ENCODE measurements at regions not wholly inside any gene's neighbourhood (a gene's known extent, or its start where the extent isn't known, plus 50 kb on each side); places are given as distances from the start of the nearest gene placed in this dataset.

- TF ChIP-seq, protein P1, sequence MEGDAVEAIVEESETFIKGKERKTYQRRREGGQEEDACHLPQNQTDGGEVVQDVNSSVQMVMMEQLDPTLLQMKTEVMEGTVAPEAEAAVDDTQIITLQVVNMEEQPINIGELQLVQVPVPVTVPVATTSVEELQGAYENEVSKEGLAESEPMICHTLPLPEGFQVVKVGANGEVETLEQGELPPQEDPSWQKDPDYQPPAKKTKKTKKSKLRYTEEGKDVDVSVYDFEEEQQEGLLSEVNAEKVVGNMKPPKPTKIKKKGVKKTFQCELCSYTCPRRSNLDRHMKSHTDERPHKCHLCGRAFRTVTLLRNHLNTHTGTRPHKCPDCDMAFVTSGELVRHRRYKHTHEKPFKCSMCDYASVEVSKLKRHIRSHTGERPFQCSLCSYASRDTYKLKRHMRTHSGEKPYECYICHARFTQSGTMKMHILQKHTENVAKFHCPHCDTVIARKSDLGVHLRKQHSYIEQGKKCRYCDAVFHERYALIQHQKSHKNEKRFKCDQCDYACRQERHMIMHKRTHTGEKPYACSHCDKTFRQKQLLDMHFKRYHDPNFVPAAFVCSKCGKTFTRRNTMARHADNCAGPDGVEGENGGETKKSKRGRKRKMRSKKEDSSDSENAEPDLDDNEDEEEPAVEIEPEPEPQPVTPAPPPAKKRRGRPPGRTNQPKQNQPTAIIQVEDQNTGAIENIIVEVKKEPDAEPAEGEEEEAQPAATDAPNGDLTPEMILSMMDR (IDR thresholded peaks at IDR 0.05; ENCODE audit: low read length) = no peak
- no peak for TF ChIP-seq EZH2 (IDR thresholded peaks at IDR 0.05; ENCODE audit: borderline replicate concordance, low read length)
- H3K27ac ChIP-seq (ENCODE audit: low read depth, low read length, poor library complexity, severe bottlenecking) = no peak overlapping the region
- H3K27me3 ChIP-seq (ENCODE audit: insufficient read depth, low read length) = no peaks in the 10 kb centered on the region
- no peak overlapping the region for H2AFZ ChIP-seq (ENCODE audit: low read length)
- H3K4me1 ChIP-seq (ENCODE audit: insufficient read depth, low read length, severe bottlenecking) = no peaks in the 10 kb centered on the region
- no peaks in the 10 kb centered on the region for H3K9me2 ChIP-seq (ENCODE audit: low read depth, low read length)
- no peaks in the 10 kb centered on the region for H4K20me1 ChIP-seq (ENCODE audit: insufficient read depth, low read length)
- no peaks in the 10 kb centered on the region for H3F3A ChIP-seq (ENCODE audit: insufficient read depth, low read length)
- H3K79me2 ChIP-seq (ENCODE audit: insufficient read depth, low read length) = no peaks in the 10 kb centered on the region
- no peaks in the 10 kb centered on the region for H3K36me3 ChIP-seq (ENCODE audit: insufficient read depth, low read length)
- no peak overlapping the region for H3K4me2 ChIP-seq (ENCODE audit: low read length)
- no peak overlapping the region for H3K9ac ChIP-seq (ENCODE audit: low read length)
- H3K4me3 ChIP-seq (ENCODE audit: low read depth, low read length, poor library complexity, severe bottlenecking) = no peak overlapping the region
- H3K9me3 ChIP-seq (ENCODE audit: low read length) = no peaks in the 10 kb centered on the region
Observed at GRCh38 chr6:139649732-139650131, 275.3 kb upstream of the CITED2 start.

- no peak overlapping the region for H3K4me2 ChIP-seq (ENCODE audit: low read length)
- H3K36me3 ChIP-seq (ENCODE audit: insufficient read depth, low read length) = no peaks in the 10 kb centered on the region
- H4K20me1 ChIP-seq (ENCODE audit: insufficient read depth, low read length) = no peaks in the 10 kb centered on the region
- no peak overlapping the region for H3K27ac ChIP-seq (ENCODE audit: low read depth, low read length, poor library complexity, severe bottlenecking)
- no peaks in the 10 kb centered on the region for H3K4me1 ChIP-seq (ENCODE audit: insufficient read depth, low read length, severe bottlenecking)
- no peaks in the 10 kb centered on the region for H3K27me3 ChIP-seq (ENCODE audit: insufficient read depth, low read length)
- H2AFZ ChIP-seq (ENCODE audit: low read length) = no peak overlapping the region
- no peaks in the 10 kb centered on the region for H3K9me3 ChIP-seq (ENCODE audit: low read length)
- no peaks in the 10 kb centered on the region for H3K79me2 ChIP-seq (ENCODE audit: insufficient read depth, low read length)
- H3K9ac ChIP-seq (ENCODE audit: low read length) = no peak overlapping the region
- H3K4me3 ChIP-seq (ENCODE audit: low read depth, low read length, poor library complexity, severe bottlenecking) = no peak overlapping the region
- no peak for TF ChIP-seq EZH2 (IDR thresholded peaks at IDR 0.05; ENCODE audit: borderline replicate concordance, low read length)
- TF ChIP-seq, protein P1 (IDR thresholded peaks at IDR 0.05; ENCODE audit: low read length) = no peak
- H3K9me2 ChIP-seq (ENCODE audit: low read depth, low read length) = no peaks in the 10 kb centered on the region
- no peaks in the 10 kb centered on the region for H3F3A ChIP-seq (ENCODE audit: insufficient read depth, low read length)
Observed at GRCh38 chr6:139649128-139649527, 274.7 kb upstream of the CITED2 start.

GRCh38 chr6:139648430-139649000, 274.1 kb upstream of the CITED2 start:
- H3K4me3 ChIP-seq (ENCODE audit: low read depth, low read length, poor library complexity, severe bottlenecking) = no peak overlapping the region
- no peaks in the 10 kb centered on the region for H3K9me3 ChIP-seq (ENCODE audit: low read length)
- no peaks in the 10 kb centered on the region for H4K20me1 ChIP-seq (ENCODE audit: insufficient read depth, low read length)
- H3K9me2 ChIP-seq (ENCODE audit: low read depth, low read length) = no peaks in the 10 kb centered on the region
- no peak overlapping the region for H3K27ac ChIP-seq (ENCODE audit: low read depth, low read length, poor library complexity, severe bottlenecking)
- H3K27me3 ChIP-seq (ENCODE audit: insufficient read depth, low read length) = no peaks in the 10 kb centered on the region
- TF ChIP-seq EZH2 (IDR thresholded peaks at IDR 0.05; ENCODE audit: borderline replicate concordance, low read length) = no peak
- TF ChIP-seq, protein P1 (IDR thresholded peaks at IDR 0.05; ENCODE audit: low read length) = no peak
- no peaks in the 10 kb centered on the region for H3K36me3 ChIP-seq (ENCODE audit: insufficient read depth, low read length)
- H2AFZ ChIP-seq (ENCODE audit: low read length) = no peak overlapping the region
- no peaks in the 10 kb centered on the region for H3K79me2 ChIP-seq (ENCODE audit: insufficient read depth, low read length)
- H3K9ac ChIP-seq (ENCODE audit: low read length) = no peak overlapping the region
- no peaks in the 10 kb centered on the region for H3F3A ChIP-seq (ENCODE audit: insufficient read depth, low read length)
- H3K4me2 ChIP-seq (ENCODE audit: low read length) = no peak overlapping the region
- no peaks in the 10 kb centered on the region for H3K4me1 ChIP-seq (ENCODE audit: insufficient read depth, low read length, severe bottlenecking)
